ENCODE measurements at regions not wholly inside any gene's neighbourhood (a gene's known extent, or its start where the extent isn't known, plus 50 kb on each side); places are given as distances from the start of the nearest gene placed in this dataset.

DNA sequence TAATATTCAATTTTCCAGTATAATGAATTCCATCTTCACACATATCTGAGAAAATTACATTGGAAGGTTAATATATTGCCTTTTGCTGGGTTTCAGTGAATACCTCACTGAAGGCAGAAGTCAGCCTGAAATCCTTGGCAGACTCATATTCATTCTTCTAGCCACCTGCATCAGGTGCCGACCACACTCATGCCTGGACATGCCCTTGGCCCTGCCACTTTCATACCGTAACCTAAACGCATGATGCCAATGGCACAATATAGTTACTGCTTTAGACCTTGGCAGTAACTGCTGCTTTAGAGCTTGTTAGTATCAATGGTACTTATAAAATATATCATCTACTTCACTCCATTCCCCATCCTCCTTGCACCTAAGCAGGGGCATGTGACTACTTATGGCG lies 817.6 kb upstream of the CDH8 start:
- Histone ChIP-seq H3K36me3 (no peaks in the 10 kb centered on the region), H3K27me3 (replicated peaks; ENCODE audit: insufficient read depth) (no peaks in the 10 kb centered on the region), H3K4me3 (no peak overlapping the region), H3K9me3 (no peaks in the 10 kb centered on the region), H3K4me1 (ENCODE audit: control insufficient read depth in 1 of 2, low read depth in 2 of 2) (no peaks in the 10 kb centered on the region), H3K27ac (no peak overlapping the region)
- ATAC-seq (ENCODE audit: insufficient number of reproducible peaks, low FRiP score, low read depth), result no peak
- no peak for DNase-seq (ENCODE audit: low spot score)
- TF ChIP-seq, protein P1, sequence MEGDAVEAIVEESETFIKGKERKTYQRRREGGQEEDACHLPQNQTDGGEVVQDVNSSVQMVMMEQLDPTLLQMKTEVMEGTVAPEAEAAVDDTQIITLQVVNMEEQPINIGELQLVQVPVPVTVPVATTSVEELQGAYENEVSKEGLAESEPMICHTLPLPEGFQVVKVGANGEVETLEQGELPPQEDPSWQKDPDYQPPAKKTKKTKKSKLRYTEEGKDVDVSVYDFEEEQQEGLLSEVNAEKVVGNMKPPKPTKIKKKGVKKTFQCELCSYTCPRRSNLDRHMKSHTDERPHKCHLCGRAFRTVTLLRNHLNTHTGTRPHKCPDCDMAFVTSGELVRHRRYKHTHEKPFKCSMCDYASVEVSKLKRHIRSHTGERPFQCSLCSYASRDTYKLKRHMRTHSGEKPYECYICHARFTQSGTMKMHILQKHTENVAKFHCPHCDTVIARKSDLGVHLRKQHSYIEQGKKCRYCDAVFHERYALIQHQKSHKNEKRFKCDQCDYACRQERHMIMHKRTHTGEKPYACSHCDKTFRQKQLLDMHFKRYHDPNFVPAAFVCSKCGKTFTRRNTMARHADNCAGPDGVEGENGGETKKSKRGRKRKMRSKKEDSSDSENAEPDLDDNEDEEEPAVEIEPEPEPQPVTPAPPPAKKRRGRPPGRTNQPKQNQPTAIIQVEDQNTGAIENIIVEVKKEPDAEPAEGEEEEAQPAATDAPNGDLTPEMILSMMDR (IDR thresholded peaks at IDR 0.05), result no peak

DNA sequence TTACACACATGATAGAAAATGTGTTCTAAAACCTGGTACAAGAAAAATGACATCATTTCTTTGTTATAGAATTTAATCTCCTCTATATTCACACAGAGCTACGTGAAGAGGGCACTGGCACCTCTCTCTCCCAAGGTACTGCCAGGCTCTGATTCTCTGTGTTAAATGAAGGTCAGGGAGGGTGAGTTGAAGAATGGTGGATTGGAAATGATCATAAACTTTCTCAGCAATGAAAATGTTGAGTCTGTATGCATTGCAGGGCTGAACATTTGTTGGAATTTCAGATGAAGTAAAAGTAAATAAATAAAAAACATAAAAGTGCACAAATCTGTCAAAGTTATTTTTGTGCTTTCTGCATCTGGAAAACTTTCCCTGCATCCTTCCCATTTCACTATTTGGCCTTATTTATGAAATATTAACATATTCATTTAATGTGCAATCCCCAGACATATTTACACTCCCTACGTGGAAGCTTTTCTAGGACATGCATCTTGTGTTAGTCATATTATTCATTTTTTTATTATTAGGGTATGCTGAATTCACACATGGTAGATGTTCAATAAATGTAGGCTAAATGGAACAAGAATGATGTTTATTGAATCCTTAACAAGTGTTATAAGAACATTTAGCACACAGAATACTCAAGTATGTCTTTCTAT lies 810.3 kb upstream of the CDH8 start:
- ATAC-seq (ENCODE audit: insufficient number of reproducible peaks, low FRiP score, low read depth) (no peak), DNase-seq (ENCODE audit: low spot score) (no peak)
- H3K9me3 ChIP-seq, result no peaks in the 10 kb centered on the region
- TF ChIP-seq, protein P1 (IDR thresholded peaks at IDR 0.05), result no peak
- H3K36me3 ChIP-seq, result no peaks in the 10 kb centered on the region
- no peak overlapping the region for H3K27ac ChIP-seq
- H3K4me3 ChIP-seq, result no peak overlapping the region
- no peaks in the 10 kb centered on the region for H3K4me1 ChIP-seq (ENCODE audit: control insufficient read depth in 1 of 2, low read depth in 2 of 2)
- H3K27me3 ChIP-seq (replicated peaks; ENCODE audit: insufficient read depth), result no peaks in the 10 kb centered on the region

DNA sequence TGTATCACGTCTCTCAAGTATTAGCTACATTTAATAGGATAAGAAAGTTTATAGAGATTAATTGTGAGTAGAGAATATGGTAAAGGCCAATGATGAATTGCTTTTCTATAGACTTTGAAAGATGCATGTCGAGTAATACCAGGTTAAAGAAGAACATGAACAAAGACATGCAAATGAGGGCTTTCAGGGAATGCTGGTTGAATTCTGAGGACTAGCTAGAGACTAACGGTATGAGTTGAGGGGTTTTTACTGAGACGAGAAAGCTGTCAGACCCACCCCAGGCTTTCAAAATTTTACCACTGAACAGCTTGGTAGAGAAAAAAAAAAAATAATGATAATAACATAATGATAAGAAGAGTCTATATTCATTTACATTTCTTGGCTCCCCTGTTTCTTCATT lies 796.0 kb upstream of the CDH8 start:
- Histone ChIP-seq H3K4me1 (ENCODE audit: control insufficient read depth in 1 of 2, low read depth in 2 of 2) (no peaks in the 10 kb centered on the region), H3K36me3 (no peaks in the 10 kb centered on the region), H3K4me3 (no peak overlapping the region), H3K9me3 (no peaks in the 10 kb centered on the region), H3K27ac (no peak overlapping the region), H3K27me3 (replicated peaks; ENCODE audit: insufficient read depth) (no peaks in the 10 kb centered on the region)
- DNase-seq (ENCODE audit: low spot score) (no peak), ATAC-seq (ENCODE audit: insufficient number of reproducible peaks, low FRiP score, low read depth) (no peak)
- TF ChIP-seq, protein P1 (IDR thresholded peaks at IDR 0.05), result no peak

DNA sequence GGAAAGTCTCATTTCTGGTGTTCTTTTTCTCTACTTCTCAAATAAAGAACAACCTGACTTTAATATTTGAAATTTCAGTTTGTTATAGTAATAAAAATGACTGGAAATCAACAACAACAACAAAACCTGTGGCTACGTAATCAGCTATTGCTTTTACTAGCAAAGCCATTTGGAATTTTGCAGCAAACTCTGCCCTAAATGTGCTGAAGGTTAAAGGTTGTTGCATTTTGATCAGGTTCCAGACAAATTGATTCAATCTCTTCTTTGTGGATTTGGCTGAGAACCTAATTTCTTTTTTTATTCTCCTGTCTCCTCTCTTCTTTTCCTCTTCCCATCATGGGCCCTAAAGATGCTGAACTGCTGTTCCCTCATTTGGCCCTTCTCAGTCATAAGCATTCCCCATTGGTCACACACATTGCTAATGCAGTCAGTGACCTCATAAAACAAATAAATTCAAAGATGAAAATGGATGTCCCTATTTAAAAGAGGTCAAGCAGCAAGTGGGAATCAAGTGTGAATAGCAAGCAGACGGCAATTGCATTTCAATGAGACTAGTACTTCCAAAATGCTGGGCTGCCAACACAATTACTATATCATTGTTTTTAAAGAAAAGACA lies 795.1 kb upstream of the CDH8 start:
- Histone ChIP-seq H3K36me3 (no peaks in the 10 kb centered on the region), H3K9me3 (no peaks in the 10 kb centered on the region), H3K4me1 (ENCODE audit: control insufficient read depth in 1 of 2, low read depth in 2 of 2) (no peaks in the 10 kb centered on the region), H3K27me3 (replicated peaks; ENCODE audit: insufficient read depth) (no peaks in the 10 kb centered on the region), H3K4me3 (no peak overlapping the region), H3K27ac (no peak overlapping the region)
- TF ChIP-seq, protein P1 (IDR thresholded peaks at IDR 0.05), result no peak
- ATAC-seq (ENCODE audit: insufficient number of reproducible peaks, low FRiP score, low read depth) (no peak), DNase-seq (ENCODE audit: low spot score) (no peak)

DNA sequence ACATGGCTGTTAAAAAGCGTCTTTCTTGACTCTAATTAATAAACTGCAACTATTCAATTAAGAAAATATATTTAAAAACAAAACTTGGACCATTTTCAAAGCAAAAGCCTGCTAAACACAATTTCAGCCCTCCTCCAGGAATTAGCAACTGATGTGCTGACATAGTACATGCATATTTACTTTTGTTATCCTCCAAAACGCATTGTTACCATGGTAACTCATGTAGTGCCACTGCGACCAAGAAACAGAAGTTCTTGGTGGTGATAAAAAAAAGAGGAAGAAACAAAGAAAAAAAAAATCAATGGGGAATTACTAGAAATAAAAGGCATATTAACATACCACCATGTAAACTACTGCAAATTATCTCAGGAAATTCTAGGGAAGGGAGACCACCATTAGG lies 793.4 kb upstream of the CDH8 start:
- Histone ChIP-seq H3K27me3 (replicated peaks; ENCODE audit: insufficient read depth) (no peaks in the 10 kb centered on the region), H3K4me1 (ENCODE audit: control insufficient read depth in 1 of 2, low read depth in 2 of 2) (no peaks in the 10 kb centered on the region), H3K27ac (no peak overlapping the region), H3K9me3 (no peaks in the 10 kb centered on the region), H3K36me3 (no peaks in the 10 kb centered on the region), H3K4me3 (no peak overlapping the region)
- no peak for DNase-seq (ENCODE audit: low spot score)
- TF ChIP-seq, protein P1 (IDR thresholded peaks at IDR 0.05), result no peak
- no peak for ATAC-seq (ENCODE audit: insufficient number of reproducible peaks, low FRiP score, low read depth)
